ENCODE measurements at regions not wholly inside any gene's neighbourhood (a gene's known extent, or its start where the extent isn't known, plus 50 kb on each side); places are given as distances from the start of the nearest gene placed in this dataset.
"Not testable (repeated sequence)": the region's sequence is repeated elsewhere in the genome, so short reads cannot be mapped to it uniquely, and the experiment has no call there.

GRCh38 chr9:42378418-42378815, 195.0 kb downstream of the SPATA31A6 start:
- DNase-seq: no peak

GRCh38 chr9:42379602-42380001, 196.1 kb downstream of the SPATA31A6 start:
- DNase-seq: not testable (repeated sequence)

GRCh38 chr9:42384585-42384984, 201.1 kb downstream of the SPATA31A6 start:
- not testable (repeated sequence) for DNase-seq

GRCh38 chr9:42385574-42386120, 202.2 kb downstream of the SPATA31A6 start:
- DNase-seq: not testable (repeated sequence)

- DNase-seq: no peak
Measured at GRCh38 chr9:42386477-42386876, 203.0 kb downstream of the SPATA31A6 start.

GRCh38 chr9:42388146-42388690, 204.8 kb downstream of the SPATA31A6 start:
- DNase-seq: no peak

- no peak for DNase-seq
Measured at GRCh38 chr9:42388846-42389245, 205.4 kb downstream of the SPATA31A6 start.

GRCh38 chr9:42392773-42393455, 209.5 kb downstream of the SPATA31A6 start:
- not testable (repeated sequence) for DNase-seq

GRCh38 chr9:42396318-42396717, 212.9 kb downstream of the SPATA31A6 start:
- DNase-seq: no peak

- not testable (repeated sequence) for DNase-seq
Measured at GRCh38 chr9:42397336-42397735, 213.9 kb downstream of the SPATA31A6 start.

- not testable (repeated sequence) for DNase-seq
Measured at GRCh38 chr9:42402919-42403318, 219.5 kb downstream of the SPATA31A6 start.

- not testable (repeated sequence) for DNase-seq
Measured at GRCh38 chr9:42409581-42409980, 226.1 kb downstream of the SPATA31A6 start.

GRCh38 chr9:42412354-42412753, 228.9 kb downstream of the SPATA31A6 start:
- not testable (repeated sequence) for DNase-seq

GRCh38 chr9:42414865-42415264, 231.4 kb downstream of the SPATA31A6 start:
- DNase-seq: not testable (repeated sequence)

- DNase-seq: not testable (repeated sequence)
Measured at GRCh38 chr9:42419652-42420051, 236.2 kb downstream of the SPATA31A6 start.

- DNase-seq: not testable (repeated sequence)
Measured at GRCh38 chr9:42420324-42420723, 236.9 kb downstream of the SPATA31A6 start.

- not testable (repeated sequence) for DNase-seq
Measured at GRCh38 chr9:42421630-42422029, 238.2 kb downstream of the SPATA31A6 start.

- DNase-seq: not testable (repeated sequence)
Measured at GRCh38 chr9:42430674-42431615, 247.5 kb downstream of the SPATA31A6 start.

- DNase-seq: not testable (repeated sequence)
Measured at GRCh38 chr9:42431616-42432010, 248.2 kb downstream of the SPATA31A6 start.

- not testable (repeated sequence) for DNase-seq
Measured at GRCh38 chr9:42434844-42435714, 251.6 kb downstream of the SPATA31A6 start.

- peak; percentile 14 for DNase-seq
Measured at GRCh38 chr9:42435715-42436342, 252.4 kb downstream of the SPATA31A6 start.

Measured in CD4-positive, alpha-beta T cell treated with Interleukin-17A for 4 hours (primary cell).